Stimulated activated naive B cell treated with anti-CD40 and anti-IgM and Interleukin-4, amounts not matched to agents 10 μg/mL and 1 μg/mL and 100 μg/mL, for 72 hours (primary cell): ENCODE measurements at regions not wholly inside any gene's neighbourhood (a gene's known extent, or its start where the extent isn't known, plus 50 kb on each side); places are given as distances from the start of the nearest gene placed in this dataset.
"Not testable (repeated sequence)": the region's sequence is repeated elsewhere in the genome, so short reads cannot be mapped to it uniquely, and the experiment has no call there.

Experiments
- ATAC-seq, 2 donors: fragments of 150-1000 bp; cut with Tn5 transposase; replicated peaks; 2 replicates each; pipeline ENCODE4 v1.10.0; 2021; ENCODE audit warnings: moderate library complexity in 1 of 2
- DNase-seq: peaks from one replicate; pipeline ENCODE4 v3.0.0; 2021
- H3K27ac Mint-ChIP-seq: one replicate; pipeline ENCODE4 v1.8.0; 2022; ENCODE audit warnings: mild to moderate bottlenecking, mixed read lengths
- H3K27me3 Mint-ChIP-seq, 2 donors: one replicate each; pipeline ENCODE4 v1.8.0; 2022; ENCODE audit warnings: mixed read lengths in 2 of 2
- H3K36me3 Mint-ChIP-seq, 2 donors: one replicate each; pipeline ENCODE4 v1.8.0; 2022; ENCODE audit warnings: mixed read lengths in 2 of 2, mild to moderate bottlenecking in 1 of 2
- H3K4me1 Mint-ChIP-seq, 2 donors: one replicate each; pipeline ENCODE4 v1.8.0; 2022; ENCODE audit warnings: mixed read lengths in 2 of 2, mild to moderate bottlenecking in 1 of 2
- H3K4me3 Mint-ChIP-seq, 2 donors: one replicate each; pipeline ENCODE4 v1.8.0; 2022; ENCODE audit warnings: mild to moderate bottlenecking in 2 of 2, mixed read lengths in 2 of 2, moderate library complexity in 1 of 2
- H3K9me3 Mint-ChIP-seq, 2 donors: one replicate each; pipeline ENCODE4 v1.8.0; 2022; ENCODE audit warnings: mixed read lengths in 2 of 2, mild to moderate bottlenecking in 1 of 2

DNA sequence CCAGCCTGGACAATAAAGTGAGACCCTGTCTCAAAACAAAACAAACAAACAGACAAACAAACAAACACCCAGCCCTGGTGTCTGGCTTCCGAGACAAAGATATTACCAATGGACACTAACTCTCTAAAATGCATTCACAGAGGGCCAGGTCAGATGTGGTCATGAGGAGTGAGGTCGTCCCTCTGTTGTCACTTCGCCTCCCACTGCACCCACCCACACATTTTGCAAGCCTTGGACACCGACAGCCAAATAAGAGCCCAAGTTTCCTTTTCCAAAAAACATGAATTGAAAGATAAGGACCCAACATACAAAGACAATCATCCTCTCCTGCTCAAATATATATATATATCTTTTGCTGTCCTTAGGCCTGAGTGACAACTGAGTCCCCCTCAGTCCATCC is 319.9 kb downstream of the TSN start:
- H3K4me3 Mint-ChIP-seq: no peak overlapping the region
- DNase-seq: no peak
- no peaks in the 10 kb centered on the region for H3K36me3 Mint-ChIP-seq
- no peaks in the 10 kb centered on the region for H3K4me1 Mint-ChIP-seq
- H3K27ac Mint-ChIP-seq: no peak overlapping the region
- no peak for ATAC-seq
- peaks cover 0 to 5% of the 10 kb centered on the region in 2 donors for H3K27me3 Mint-ChIP-seq
- no peaks in the 10 kb centered on the region for H3K9me3 Mint-ChIP-seq

DNA sequence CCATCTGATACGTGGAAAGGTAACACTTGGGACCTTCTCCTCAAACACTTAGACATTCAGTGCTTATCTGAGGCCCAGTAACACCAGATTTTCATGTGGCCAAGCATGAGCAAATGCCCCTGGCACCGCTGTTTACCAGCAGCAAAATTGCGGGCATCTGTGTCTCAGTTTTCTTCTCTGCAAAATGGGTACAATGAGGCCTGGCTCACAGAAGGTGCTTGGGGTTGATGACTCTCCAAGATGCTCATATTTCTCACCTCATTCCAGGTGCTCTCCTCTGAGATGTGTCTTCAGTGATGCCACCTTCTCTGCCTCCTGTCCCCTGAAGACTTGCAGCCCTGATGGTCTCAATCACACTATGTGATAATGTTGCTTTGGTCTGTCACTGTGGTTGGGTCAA is 321.7 kb downstream of the TSN start:
- H3K9me3 Mint-ChIP-seq: no peaks in the 10 kb centered on the region
- peaks cover 0 to 5% of the 10 kb centered on the region in 2 donors for H3K27me3 Mint-ChIP-seq
- H3K4me1 Mint-ChIP-seq: no peaks in the 10 kb centered on the region
- no peak overlapping the region for H3K27ac Mint-ChIP-seq
- DNase-seq: no peak
- no peak overlapping the region for H3K4me3 Mint-ChIP-seq
- no peak for ATAC-seq
- no peaks in the 10 kb centered on the region for H3K36me3 Mint-ChIP-seq

DNA sequence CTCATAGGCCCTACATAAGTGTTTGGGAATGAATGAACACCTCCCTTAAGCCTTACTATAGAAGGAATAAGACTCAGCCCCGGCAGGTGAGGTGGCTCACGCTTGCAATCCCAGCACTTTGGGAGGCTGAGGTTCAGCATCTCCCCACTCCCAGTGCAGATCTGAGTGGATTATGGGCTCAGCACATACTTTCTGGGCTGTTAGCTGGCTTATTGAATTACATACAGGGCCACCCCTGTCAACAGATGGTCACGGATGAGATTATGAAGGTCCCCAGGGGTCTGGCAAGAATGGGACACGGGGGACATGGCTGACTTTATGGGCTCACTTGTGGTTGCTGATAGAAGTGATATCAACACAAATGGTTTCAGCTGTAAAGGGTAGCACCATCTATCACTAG is 322.3 kb downstream of the TSN start:
- Mint-ChIP-seq H3K9me3 (no peaks in the 10 kb centered on the region), H3K4me3 (no peak overlapping the region), H3K4me1 (no peaks in the 10 kb centered on the region), H3K27ac (no peak overlapping the region), H3K36me3 (no peaks in the 10 kb centered on the region), H3K27me3 (peaks cover 0 to 3% of the 10 kb centered on the region in 2 donors)
- DNase-seq (no peak), ATAC-seq (no peak)

DNA sequence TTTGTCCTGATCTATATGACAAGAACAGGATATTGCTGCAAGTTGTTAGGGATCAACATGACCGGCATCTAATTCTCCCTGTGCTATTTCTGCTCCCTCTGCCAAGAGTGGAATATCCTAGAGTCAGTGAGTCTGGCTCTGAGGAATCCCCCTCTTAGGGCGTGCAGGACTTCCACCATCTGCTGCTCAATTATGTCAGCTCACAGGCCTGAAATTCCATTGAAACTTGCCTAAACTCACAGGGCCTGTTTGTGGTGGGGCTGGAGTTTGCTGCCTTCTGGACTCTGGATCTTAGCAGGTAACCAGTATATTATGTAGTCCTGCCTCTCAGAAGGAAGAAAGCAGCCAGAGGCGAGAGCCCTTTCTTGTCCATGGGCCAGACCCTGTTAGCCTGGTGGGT is 323.0 kb downstream of the TSN start:
- Mint-ChIP-seq H3K4me3 (no peak overlapping the region), H3K4me1 (no peaks in the 10 kb centered on the region), H3K36me3 (no peaks in the 10 kb centered on the region), H3K27me3 (no peaks in the 10 kb centered on the region), H3K9me3 (no peaks in the 10 kb centered on the region), H3K27ac (no peak overlapping the region)
- DNase-seq: no peak
- no peak for ATAC-seq

DNA sequence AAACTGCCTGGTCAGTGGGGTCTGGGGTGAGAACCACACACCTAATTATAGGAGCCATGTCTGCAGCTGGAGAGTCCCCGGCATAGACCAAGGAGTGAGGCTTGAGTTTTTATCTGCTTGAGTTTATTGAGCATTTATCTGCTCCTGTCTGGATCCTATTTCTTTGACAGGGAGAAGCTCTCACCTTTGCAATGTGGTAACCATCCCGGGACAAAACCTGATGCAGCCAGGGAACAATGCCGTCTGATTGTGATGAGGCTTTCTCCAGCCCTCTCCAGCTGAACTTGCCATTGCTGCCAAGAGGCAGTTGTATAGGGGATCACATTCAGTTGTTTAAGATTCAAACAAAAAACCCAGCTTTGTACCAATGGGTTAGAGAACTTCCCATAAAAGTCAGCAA is 324.4 kb downstream of the TSN start:
- Mint-ChIP-seq H3K27ac (no peak overlapping the region), H3K36me3 (no peaks in the 10 kb centered on the region), H3K4me1 (no peaks in the 10 kb centered on the region), H3K27me3 (no peaks in the 10 kb centered on the region), H3K9me3 (no peaks in the 10 kb centered on the region), H3K4me3 (no peak overlapping the region)
- no peak for DNase-seq
- ATAC-seq: no peak

DNA sequence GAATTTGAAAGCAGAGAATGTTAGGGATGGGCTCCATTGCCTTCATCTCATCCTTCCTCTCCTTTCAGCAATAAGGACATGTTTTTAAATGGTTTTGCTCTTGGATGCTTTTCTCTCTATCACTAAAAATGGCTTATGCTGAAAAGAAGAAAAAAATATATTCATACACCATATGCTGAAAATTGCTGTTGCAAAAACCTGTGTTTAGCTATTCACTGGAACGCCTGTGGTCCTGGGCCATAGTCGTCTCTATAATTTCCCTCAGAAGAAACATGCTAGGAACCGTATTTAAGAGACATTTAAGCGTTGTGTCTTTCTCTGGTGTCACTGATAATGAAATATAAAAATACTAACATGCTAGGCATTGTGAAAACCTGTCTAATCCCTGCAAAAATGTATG is 324.9 kb downstream of the TSN start:
- Mint-ChIP-seq H3K9me3 (no peaks in the 10 kb centered on the region), H3K36me3 (no peaks in the 10 kb centered on the region), H3K4me1 (no peaks in the 10 kb centered on the region), H3K4me3 (no peak overlapping the region), H3K27ac (no peak overlapping the region), H3K27me3 (no peaks in the 10 kb centered on the region)
- ATAC-seq (no peak), DNase-seq (no peak)

DNA sequence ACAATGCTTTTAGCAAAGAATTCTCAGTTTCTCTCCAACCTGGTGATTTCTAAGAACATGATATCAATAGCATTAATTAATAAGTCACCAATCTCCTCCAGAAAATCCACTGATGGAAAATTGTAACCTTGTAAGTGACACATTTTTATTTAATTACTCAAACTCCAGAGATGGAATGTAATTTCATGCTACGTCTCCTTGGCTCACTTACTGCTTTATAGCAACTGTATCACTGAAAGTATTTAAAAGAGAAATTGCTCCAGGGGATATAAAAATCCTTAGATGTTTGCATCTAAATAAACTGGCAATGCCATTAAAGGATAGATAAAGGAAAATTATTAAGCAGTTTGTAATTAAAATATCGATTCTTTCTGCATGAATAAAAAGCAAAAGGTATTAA is 325.4 kb downstream of the TSN start:
- no peaks in the 10 kb centered on the region for H3K36me3 Mint-ChIP-seq
- H3K27ac Mint-ChIP-seq: no peak overlapping the region
- no peaks in the 10 kb centered on the region for H3K27me3 Mint-ChIP-seq
- DNase-seq: no peak
- peaks cover 0 to 3% of the 10 kb centered on the region in 2 donors for H3K9me3 Mint-ChIP-seq
- H3K4me1 Mint-ChIP-seq: no peaks in the 10 kb centered on the region
- H3K4me3 Mint-ChIP-seq: no peak overlapping the region
- no peak for ATAC-seq

DNA sequence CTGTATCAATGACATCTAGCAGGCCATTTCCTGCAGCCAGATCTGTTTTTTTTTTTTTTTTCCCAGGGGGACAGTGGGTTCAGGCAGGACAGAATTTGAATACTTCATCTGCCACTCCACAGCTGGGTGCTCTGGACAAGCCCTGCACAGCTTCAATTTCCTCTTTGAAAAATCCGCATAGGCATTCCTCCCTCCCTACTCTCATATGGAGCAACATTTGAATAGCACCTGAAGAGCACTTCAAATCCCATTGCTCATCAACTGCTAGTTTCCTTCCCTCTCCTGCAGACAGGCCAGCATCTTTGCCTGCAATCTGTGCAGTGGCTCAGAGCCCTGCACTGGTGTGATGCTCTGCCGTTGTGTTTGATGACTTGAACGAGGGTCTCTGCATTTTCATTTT is 326.3 kb downstream of the TSN start:
- Mint-ChIP-seq H3K36me3 (no peaks in the 10 kb centered on the region), H3K27ac (no peak overlapping the region), H3K4me3 (no peak overlapping the region), H3K27me3 (no peaks in the 10 kb centered on the region), H3K9me3 (peaks cover 0 to 3% of the 10 kb centered on the region in 2 donors), H3K4me1 (no peaks in the 10 kb centered on the region)
- ATAC-seq: no peak
- no peak for DNase-seq

DNA sequence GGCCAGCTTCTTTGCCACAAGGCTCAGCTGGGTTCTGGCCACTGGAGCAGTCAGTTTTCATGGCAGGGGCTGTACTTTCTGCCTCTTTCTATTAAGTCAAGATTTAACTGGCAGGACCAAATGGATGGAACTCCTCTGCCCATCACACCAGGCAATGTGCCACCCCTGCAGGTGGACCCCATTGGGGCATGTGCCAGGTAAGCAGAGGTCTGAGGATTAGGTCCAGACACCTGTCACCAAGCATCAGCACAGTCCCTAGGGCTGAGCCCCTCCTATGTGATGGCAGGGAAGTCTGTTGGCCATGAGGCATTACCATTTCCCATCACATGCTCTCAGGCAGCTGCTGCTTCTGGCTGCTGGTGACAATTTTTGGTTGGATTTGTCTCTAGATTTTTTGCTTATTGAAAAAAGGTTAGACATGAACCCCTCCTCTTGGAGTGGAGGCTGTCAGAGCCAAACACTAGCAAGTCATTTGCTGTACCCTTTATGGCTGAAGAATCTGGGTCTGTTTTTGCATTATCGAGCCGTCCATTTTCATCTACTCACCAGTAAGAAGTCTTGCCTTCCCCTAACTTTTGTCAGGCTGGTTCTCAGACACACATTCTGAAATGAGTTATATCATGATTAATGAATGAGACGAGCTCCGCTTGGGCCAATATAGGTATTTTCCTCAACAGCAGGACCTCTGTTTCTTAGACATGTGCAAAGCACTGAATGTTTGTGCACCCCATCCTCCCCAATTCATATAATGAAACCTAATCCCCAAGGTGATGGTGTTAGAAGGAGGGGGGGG is 328.0 kb downstream of the TSN start:
- Mint-ChIP-seq H3K36me3 (no peaks in the 10 kb centered on the region), H3K27me3 (no peaks in the 10 kb centered on the region), H3K9me3 (peaks cover 5% of the 10 kb centered on the region in 2 donors), H3K4me3 (no peak overlapping the region), H3K4me1 (no peaks in the 10 kb centered on the region), H3K27ac (no peak overlapping the region)
- ATAC-seq (no peak), DNase-seq (no peak)

DNA sequence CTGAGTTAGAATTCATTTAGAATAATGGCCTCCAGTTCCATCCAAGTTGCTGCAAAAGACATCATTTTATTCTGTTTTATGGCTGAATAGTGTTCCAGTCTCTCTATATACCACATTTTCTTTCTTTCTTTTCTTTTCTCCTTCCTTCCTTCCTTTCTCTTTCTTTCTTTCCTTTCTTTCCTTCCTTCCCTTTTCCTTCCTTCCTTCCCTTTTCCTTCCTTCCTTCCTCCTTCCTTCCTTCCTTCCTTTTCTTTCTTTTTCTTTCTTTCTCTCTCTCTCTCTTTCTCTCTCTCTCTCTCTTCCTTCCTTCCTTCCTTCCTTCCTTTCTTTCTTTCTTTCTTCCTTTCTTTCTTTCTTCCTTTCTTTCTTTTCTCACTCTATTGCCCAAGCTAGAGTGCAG is 330.2 kb downstream of the TSN start:
- not testable (repeated sequence) for DNase-seq, H3K36me3 Mint-ChIP-seq, H3K27me3 Mint-ChIP-seq, H3K27ac Mint-ChIP-seq, ATAC-seq, H3K4me3 Mint-ChIP-seq, H3K4me1 Mint-ChIP-seq, H3K9me3 Mint-ChIP-seq

DNA sequence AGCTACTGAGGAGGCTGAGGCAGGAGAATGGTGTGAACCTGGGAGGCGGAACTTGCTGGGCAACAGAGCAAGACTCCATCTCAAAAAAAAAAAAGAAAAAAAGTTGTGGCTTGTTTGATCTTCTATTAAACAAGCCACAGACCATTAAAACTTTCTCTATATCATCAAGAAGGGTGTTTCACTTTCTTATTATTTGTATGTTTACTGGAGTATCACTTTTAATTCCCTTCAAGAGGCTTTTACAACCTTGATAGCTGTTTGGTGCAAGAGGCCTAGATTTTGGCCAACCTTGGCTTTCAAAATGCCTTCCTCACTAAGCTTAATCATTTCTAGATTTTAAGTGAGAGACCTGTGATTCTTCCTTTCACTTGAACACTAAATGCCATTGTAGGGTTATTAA is 339.1 kb downstream of the TSN start:
- no peak overlapping the region for H3K4me3 Mint-ChIP-seq
- no peaks in the 10 kb centered on the region for H3K9me3 Mint-ChIP-seq
- no peaks in the 10 kb centered on the region for H3K4me1 Mint-ChIP-seq
- no peak overlapping the region for H3K27ac Mint-ChIP-seq
- H3K27me3 Mint-ChIP-seq: peaks cover 0 to 12% of the 10 kb centered on the region in 2 donors
- no peaks in the 10 kb centered on the region for H3K36me3 Mint-ChIP-seq
- no peak for ATAC-seq
- no peak for DNase-seq

DNA sequence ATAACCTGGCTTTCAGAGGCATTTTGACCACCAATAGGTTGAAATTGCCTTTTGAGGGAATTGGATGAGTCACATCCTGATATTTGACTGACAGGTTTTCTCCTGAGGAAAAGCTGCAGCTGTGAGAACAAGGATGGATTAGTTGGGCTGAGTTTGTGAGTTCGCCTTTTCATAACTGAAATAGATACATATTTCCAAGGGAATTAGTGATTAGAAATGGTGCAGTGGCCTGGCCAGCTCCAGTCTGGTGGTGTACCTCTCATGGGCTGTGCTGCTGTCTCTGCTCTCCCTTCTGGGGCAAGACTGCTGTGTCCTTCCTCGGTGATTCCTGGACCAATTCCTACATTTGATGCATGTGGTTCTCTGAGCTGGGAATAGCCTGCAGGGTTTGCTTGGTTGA is 341.3 kb downstream of the TSN start:
- H3K9me3 Mint-ChIP-seq: no peaks in the 10 kb centered on the region
- H3K4me3 Mint-ChIP-seq: no peak overlapping the region
- H3K27ac Mint-ChIP-seq: no peak overlapping the region
- no peaks in the 10 kb centered on the region for H3K4me1 Mint-ChIP-seq
- DNase-seq (no peak), ATAC-seq (no peak)
- no peaks in the 10 kb centered on the region for H3K36me3 Mint-ChIP-seq
- peaks cover 0 to 6% of the 10 kb centered on the region in 2 donors for H3K27me3 Mint-ChIP-seq

DNA sequence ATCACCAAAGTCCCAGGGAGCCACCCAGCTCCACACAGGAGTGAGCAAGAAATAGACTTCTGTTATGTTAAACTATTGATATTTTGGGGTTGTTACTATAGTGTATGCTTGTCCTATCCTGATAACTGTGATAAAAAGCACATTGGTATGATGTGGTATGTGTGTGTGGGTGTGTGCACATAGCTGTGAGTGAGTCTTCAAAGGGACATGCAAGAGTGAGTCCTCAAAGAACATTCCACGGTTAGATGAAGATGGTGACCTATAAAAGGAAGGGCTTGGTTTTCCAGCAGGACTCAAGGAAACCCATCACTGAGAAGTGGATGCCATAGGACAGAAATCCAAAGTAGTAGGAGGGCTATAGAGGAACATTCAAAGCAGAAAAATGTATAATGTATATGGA is 342.9 kb downstream of the TSN start:
- Mint-ChIP-seq H3K27ac (no peak overlapping the region), H3K9me3 (no peaks in the 10 kb centered on the region), H3K4me1 (no peaks in the 10 kb centered on the region), H3K36me3 (no peaks in the 10 kb centered on the region), H3K27me3 (peaks cover 0 to 6% of the 10 kb centered on the region in 2 donors), H3K4me3 (no peak overlapping the region)
- ATAC-seq (no peak), DNase-seq (no peak)

DNA sequence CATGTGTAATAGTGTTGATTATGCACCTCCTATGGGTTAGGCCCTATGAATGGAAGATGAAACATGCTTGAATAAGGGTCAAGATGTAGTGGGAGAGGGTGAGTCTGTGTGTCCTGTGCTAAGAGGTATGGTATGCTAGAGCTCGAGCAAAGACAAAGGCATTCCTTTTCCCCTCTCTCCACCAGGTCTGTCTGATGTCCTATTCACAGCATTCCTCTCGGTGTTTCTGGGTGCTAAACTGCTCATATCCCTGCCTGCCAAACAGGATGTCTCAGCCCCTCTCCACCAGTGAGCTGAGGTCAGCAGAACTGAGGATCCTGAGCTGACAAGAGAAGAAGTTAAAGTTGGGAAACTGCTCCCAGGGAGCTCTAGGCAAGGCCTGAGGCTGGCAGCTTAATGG is 344.9 kb downstream of the TSN start:
- H3K27ac Mint-ChIP-seq: no peak overlapping the region

DNA sequence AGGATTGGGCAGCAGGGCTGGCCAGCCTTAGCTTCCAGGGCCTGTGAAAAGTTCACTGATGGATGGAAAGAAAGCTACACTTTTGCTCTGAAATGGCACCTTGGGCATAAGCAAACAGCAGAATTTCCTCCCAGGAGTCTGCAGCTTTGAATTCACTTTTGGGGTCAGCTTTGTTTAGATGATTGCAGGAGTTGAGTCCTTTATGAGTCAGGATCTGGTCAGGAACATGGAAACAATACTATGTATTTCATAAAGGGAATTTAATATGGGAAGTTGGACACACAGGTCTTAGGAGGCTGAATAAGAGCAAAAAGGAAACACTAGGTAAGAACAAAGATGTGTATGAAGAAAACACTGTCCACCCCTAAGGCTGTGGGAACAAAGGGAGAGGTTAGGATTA is 345.3 kb downstream of the TSN start:
- no peak for DNase-seq
- Mint-ChIP-seq H3K4me3 (no peak overlapping the region), H3K9me3 (peaks cover 0 to 2% of the 10 kb centered on the region in 2 donors), H3K4me1 (no peaks in the 10 kb centered on the region), H3K27ac (no peak overlapping the region), H3K36me3 (no peaks in the 10 kb centered on the region), H3K27me3 (peaks cover 0 to 6% of the 10 kb centered on the region in 2 donors)
- ATAC-seq: no peak

More for the DNA sequence above, 344.9 kb downstream of the TSN start:
- no peaks in the 10 kb centered on the region for H3K4me1 Mint-ChIP-seq
- no peak for DNase-seq
- peaks cover 0 to 2% of the 10 kb centered on the region in 2 donors for H3K9me3 Mint-ChIP-seq
- no peak overlapping the region for H3K4me3 Mint-ChIP-seq
- no peaks in the 10 kb centered on the region for H3K36me3 Mint-ChIP-seq
- ATAC-seq: no peak
- peaks cover 0 to 6% of the 10 kb centered on the region in 2 donors for H3K27me3 Mint-ChIP-seq

DNA sequence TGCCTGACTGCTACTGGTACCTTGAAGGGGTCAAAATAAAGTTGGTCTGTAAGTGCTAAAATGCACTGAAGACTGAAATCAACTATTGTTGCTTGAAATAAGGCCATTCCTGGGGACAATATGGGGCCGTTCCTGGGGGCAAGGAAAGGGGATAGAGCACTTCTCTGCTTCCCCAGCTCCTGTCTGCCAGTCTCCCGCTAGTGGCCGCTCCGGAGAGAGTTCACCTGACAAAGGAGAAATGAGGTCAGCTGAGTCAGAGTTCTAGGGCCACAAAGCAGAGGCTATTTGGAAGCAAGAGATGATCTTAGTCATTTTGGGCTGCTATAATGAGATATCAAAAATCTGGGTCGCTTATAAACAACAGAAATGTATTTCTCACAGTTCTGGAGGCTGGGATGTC is 345.9 kb downstream of the TSN start:
- DNase-seq (no peak), ATAC-seq (no peak)
- Mint-ChIP-seq H3K27ac (no peak overlapping the region), H3K4me3 (no peak overlapping the region), H3K4me1 (no peaks in the 10 kb centered on the region), H3K36me3 (no peaks in the 10 kb centered on the region), H3K27me3 (peaks cover 0 to 2% of the 10 kb centered on the region in 2 donors), H3K9me3 (peaks cover 0 to 2% of the 10 kb centered on the region in 2 donors)
